Neuronal stem cell (in vitro differentiated cells): ENCODE measurements at regions not wholly inside any gene's neighbourhood (a gene's known extent, or its start where the extent isn't known, plus 50 kb on each side); places are given as distances from the start of the nearest gene placed in this dataset.

ENCODE experiments used
- DNase-seq: peaks from one replicate; pipeline ENCODE4 v3.0.0-alpha.2; 2013; ENCODE audit warnings: low spot score
- H2AFZ ChIP-seq: one replicate; pipeline ENCODE4 v1.6.1; 2013; ENCODE audit warnings: mild to moderate bottlenecking, low read length, inconsistent platforms
- H2AK5ac ChIP-seq: 2 replicates; pipeline ENCODE4 v1.6.1; 2013; ENCODE audit warnings: low read depth, mild to moderate bottlenecking, inconsistent platforms, low read length, moderate library complexity, mixed read lengths
- H2BK120ac ChIP-seq: 2 replicates; pipeline ENCODE4 v1.6.1; 2013; ENCODE audit warnings: low read depth, mild to moderate bottlenecking, inconsistent platforms, low read length, moderate library complexity, mixed read lengths
- H2BK12ac ChIP-seq: one replicate; pipeline ENCODE4 v1.6.1; 2013; ENCODE audit warnings: low read length, inconsistent platforms
- H2BK15ac ChIP-seq: 2 replicates; pipeline ENCODE4 v1.6.1; 2013; ENCODE audit warnings: mild to moderate bottlenecking, low read length, inconsistent platforms, mixed read lengths
- H2BK5ac ChIP-seq: one replicate; pipeline ENCODE4 v1.6.1; 2013; ENCODE audit warnings: inconsistent platforms, mild to moderate bottlenecking, low read length, moderate library complexity
- H3K14ac ChIP-seq: one replicate; pipeline ENCODE4 v1.6.1; 2013; ENCODE audit warnings: low read length, inconsistent platforms
- H3K18ac ChIP-seq: 2 replicates; pipeline ENCODE4 v1.6.1; 2013; ENCODE audit warnings: low read length, inconsistent platforms
- H3K23ac ChIP-seq: 2 replicates; pipeline ENCODE4 v1.6.1; 2013; ENCODE audit warnings: low read depth, mild to moderate bottlenecking, mixed read lengths, low read length, inconsistent platforms; ENCODE audit not compliant: poor library complexity
- H3K27ac ChIP-seq: replicated peaks from 3 replicates; pipeline ENCODE4 v1.5.1; 2013; ENCODE audit warnings: low read length, inconsistent platforms
- H3K27me3 ChIP-seq, 3 experiments: 2 replicates each; pipeline ENCODE4 v1.6.1; 2013; ENCODE audit warnings: low read length in 3 of 3, mild to moderate bottlenecking in 2 of 3, inconsistent platforms in 1 of 3, low read depth in 1 of 3, mixed read lengths in 1 of 3, moderate library complexity in 1 of 3; ENCODE audit not compliant: control insufficient read depth in 3 of 3, insufficient read depth in 3 of 3
- H3K36me3 ChIP-seq, 2 donors: replicated peaks in 1 of 2; 2 replicates each; pipeline ENCODE4 v1.6.1; 2013; ENCODE audit warnings: low read length in 2 of 2; ENCODE audit not compliant: control insufficient read depth in 2 of 2, insufficient read depth in 2 of 2
- H3K4ac ChIP-seq: 2 replicates; pipeline ENCODE4 v1.6.1; 2013; ENCODE audit warnings: inconsistent platforms, mild to moderate bottlenecking, low read length, moderate library complexity
- H3K4me1 ChIP-seq, 2 donors: 1 replicate in 1 of 2; 2 replicates in 1 of 2; pipeline ENCODE4 v1.6.1; 2013; ENCODE audit warnings: low read length in 2 of 2, low read depth in 1 of 2; ENCODE audit not compliant: control insufficient read depth in 2 of 2, insufficient read depth in 1 of 2
- H3K4me2 ChIP-seq: one replicate; pipeline ENCODE4 v1.6.1; 2013; ENCODE audit warnings: mild to moderate bottlenecking, low read length, inconsistent platforms; ENCODE audit not compliant: insufficient read depth, poor library complexity, severe bottlenecking
- H3K4me3 ChIP-seq, 2 donors: 2 replicates each; pipeline ENCODE4 v1.5.1; 2013; ENCODE audit warnings: low read length in 2 of 2, mild to moderate bottlenecking in 2 of 2, inconsistent platforms in 1 of 2, moderate library complexity in 1 of 2
- H3K79me1 ChIP-seq: one replicate; pipeline ENCODE4 v1.6.1; 2013; ENCODE audit warnings: low read depth, mild to moderate bottlenecking, inconsistent platforms, low read length, moderate library complexity
- H3K9ac ChIP-seq: one replicate; pipeline ENCODE4 v1.6.1; 2013; ENCODE audit warnings: mild to moderate bottlenecking, low read depth, low read length, inconsistent platforms; ENCODE audit not compliant: poor library complexity
- H3K9me3 ChIP-seq, 2 donors: replicated peaks in 1 of 2; 2 replicates each; pipeline versions ENCODE3 to v1.6.1; 2013; ENCODE audit warnings: low read length in 2 of 2, mild to moderate bottlenecking in 2 of 2, inconsistent platforms in 1 of 2, low read depth in 1 of 2, mixed read lengths in 1 of 2, moderate library complexity in 1 of 2; ENCODE audit not compliant: control insufficient read depth in 2 of 2, insufficient read depth in 1 of 2
- H4K8ac ChIP-seq: one replicate; pipeline ENCODE4 v1.6.1; 2013; ENCODE audit warnings: low read depth, mild to moderate bottlenecking, inconsistent platforms, low read length, moderate library complexity
- H4K91ac ChIP-seq: one replicate; pipeline ENCODE4 v1.6.1; 2013; ENCODE audit warnings: low read length, low read depth, mild to moderate bottlenecking, inconsistent platforms; ENCODE audit not compliant: poor library complexity
- WGBS, 2 donors: extraction: QIAGEN DNeasy Blood & Tissue Kit; methylation state at CpG; one replicate each; pipeline ENCODE4 v1.1.7; 2013; ENCODE audit warnings: missing lambda C conversion rate in 2 of 2, mixed read lengths in 1 of 2; ENCODE audit not compliant: insufficient read length in 2 of 2, insufficient replicate concordance in 1 of 2; ENCODE audit errors: extremely low coverage in 2 of 2; 5-methylcytosine and 5-hydroxymethylcytosine counted together

GRCh38 chr1:3999941-4000735 is 100.1 kb upstream of the C1orf174 start:
- H3K36me3 ChIP-seq, result no peaks in the 10 kb centered on the region
- H2BK15ac ChIP-seq, result no peak overlapping the region
- H3K27me3 ChIP-seq, result peaks cover 0 to 7% (median 0%) of the 10 kb centered on the region in 3 experiments
- H3K79me1 ChIP-seq, result no peaks in the 10 kb centered on the region
- no peak overlapping the region for H3K4me2 ChIP-seq
- H2BK12ac ChIP-seq, result no peak overlapping the region
- H2BK5ac ChIP-seq, result peak overlapping the region; percentile 48
- no peak for DNase-seq
- no peak overlapping the region for H3K27ac ChIP-seq
- H3K23ac ChIP-seq, result peak overlapping the region; percentile 6
- no CpG with 5 or more reads among the region's 21 CpGs for WGBS, 2 donors
- no peak overlapping the region for H4K8ac ChIP-seq
- H2AFZ ChIP-seq, result peak overlapping the region; percentile 40
- no peak overlapping the region for H4K91ac ChIP-seq
- H3K9me3 ChIP-seq, result peaks cover 0 to 1% of the 10 kb centered on the region in 2 donors
- H3K4me3 ChIP-seq, result no peak overlapping the region
- H2AK5ac ChIP-seq, result peak overlapping the region; percentile 15
- peak overlapping the region; percentile 74 for H3K18ac ChIP-seq
- H2BK120ac ChIP-seq, result no peak overlapping the region
- no peak overlapping the region for H3K4ac ChIP-seq
- H3K14ac ChIP-seq, result no peak overlapping the region
- H3K4me1 ChIP-seq, result peaks cover 0 to 6% of the 10 kb centered on the region in 2 donors
- no peak overlapping the region for H3K9ac ChIP-seq

- H3K4ac ChIP-seq, result peak overlapping the region; percentile 10
- H2AK5ac ChIP-seq, result peak overlapping the region; percentile 15
- no peak overlapping the region for H3K9ac ChIP-seq
- H3K4me1 ChIP-seq, result peaks cover 0 to 6% of the 10 kb centered on the region in 2 donors
- DNase-seq, result no peak
- peak overlapping the region; percentile 52 for H3K18ac ChIP-seq
- no peak overlapping the region for H4K91ac ChIP-seq
- H3K27me3 ChIP-seq, result peaks cover 0 to 7% (median 0%) of the 10 kb centered on the region in 3 experiments
- no peak overlapping the region for H2BK15ac ChIP-seq
- no peak overlapping the region for H3K4me2 ChIP-seq
- no peak overlapping the region for H2BK12ac ChIP-seq
- no CpG with 5 or more reads among the region's 17 CpGs for WGBS, 2 donors
- no peak overlapping the region for H2BK5ac ChIP-seq
- H2BK120ac ChIP-seq, result no peak overlapping the region
- H3K27ac ChIP-seq, result no peak overlapping the region
- H2AFZ ChIP-seq, result no peak overlapping the region
- peaks cover 0 to 1% of the 10 kb centered on the region in 2 donors for H3K9me3 ChIP-seq
- H3K14ac ChIP-seq, result no peak overlapping the region
- H4K8ac ChIP-seq, result no peak overlapping the region
- no peaks in the 10 kb centered on the region for H3K79me1 ChIP-seq
- H3K4me3 ChIP-seq, result no peak overlapping the region
- H3K36me3 ChIP-seq, result no peaks in the 10 kb centered on the region
- no peak overlapping the region for H3K23ac ChIP-seq
Observed at GRCh38 chr1:4000811-4001251, 100.8 kb upstream of the C1orf174 start.

- Histone ChIP-seq H3K4me1 (peaks cover 0 to 6% of the 10 kb centered on the region in 2 donors), H2BK12ac (no peak overlapping the region), H3K4me3 (no peak overlapping the region), H2BK120ac (no peak overlapping the region), H3K9me3 (peaks cover 0 to 1% of the 10 kb centered on the region in 2 donors), H3K4ac (no peak overlapping the region), H3K18ac (no peak overlapping the region), H2BK15ac (no peak overlapping the region), H3K27me3 (peaks cover 0 to 7% (median 0%) of the 10 kb centered on the region in 3 experiments), H3K27ac (no peak overlapping the region), H3K9ac (no peak overlapping the region), H3K23ac (no peak overlapping the region), H2AK5ac (no peak overlapping the region), H3K36me3 (no peaks in the 10 kb centered on the region), H3K4me2 (no peak overlapping the region), H4K8ac (no peak overlapping the region), H3K14ac (no peak overlapping the region), H4K91ac (no peak overlapping the region), H2AFZ (no peak overlapping the region), H3K79me1 (no peaks in the 10 kb centered on the region), H2BK5ac (no peak overlapping the region)
- no peak for DNase-seq
- no CpG with 5 or more reads among the region's 10 CpGs for WGBS, 2 donors
Observed at GRCh38 chr1:4001461-4001860, 101.4 kb upstream of the C1orf174 start.

- Histone ChIP-seq H3K79me1 (no peaks in the 10 kb centered on the region), H3K23ac (no peak overlapping the region), H3K9ac (no peak overlapping the region), H3K9me3 (peaks cover 0 to 1% of the 10 kb centered on the region in 2 donors), H3K4me3 (no peak overlapping the region), H2BK15ac (no peak overlapping the region), H3K36me3 (no peaks in the 10 kb centered on the region), H3K18ac (peak overlapping the region; percentile 3), H2BK120ac (no peak overlapping the region), H2AK5ac (no peak overlapping the region), H2AFZ (no peak overlapping the region), H4K8ac (no peak overlapping the region), H3K4me2 (no peak overlapping the region), H2BK12ac (no peak overlapping the region), H2BK5ac (no peak overlapping the region), H3K4me1 (peaks cover 0 to 3% of the 10 kb centered on the region in 2 donors), H3K27me3 (peaks cover 0 to 7% (median 0%) of the 10 kb centered on the region in 3 experiments), H4K91ac (no peak overlapping the region), H3K4ac (no peak overlapping the region), H3K14ac (no peak overlapping the region), H3K27ac (no peak overlapping the region)
- no peak for DNase-seq
- WGBS, 2 donors, result no CpG with 5 or more reads among the region's 13 CpGs
Observed at GRCh38 chr1:4002061-4002521, 102.0 kb upstream of the C1orf174 start.
